Thymus (tissue), 11 donors: ENCODE measurements at regions not wholly inside any gene's neighbourhood (a gene's known extent, or its start where the extent isn't known, plus 50 kb on each side); places are given as distances from the start of the nearest gene placed in this dataset.

ENCODE experiments used
- DNase-seq, 9 donors: peaks; one replicate each; pipeline ENCODE4 v3.0.0-alpha.2; 2013; ENCODE audit warnings: low spot score in 9 of 9, low read depth in 6 of 9, missing footprints in 1 of 9
- H3K27ac ChIP-seq, 2 donors: one replicate each; pipeline ENCODE4 v1.5.1; 2013; ENCODE audit warnings: control low read depth in 1 of 2, low read depth in 1 of 2, low read length in 1 of 2, mild to moderate bottlenecking in 1 of 2, moderate library complexity in 1 of 2
- H3K27me3 ChIP-seq, 2 donors: one replicate each; pipeline ENCODE4 v1.5.1; 2013; ENCODE audit warnings: low read length in 1 of 2; ENCODE audit not compliant: control insufficient read depth in 2 of 2, insufficient read depth in 1 of 2
- H3K36me3 ChIP-seq, 2 donors: one replicate each; pipeline ENCODE4 v1.5.1; 2013; ENCODE audit warnings: low read length in 1 of 2, mild to moderate bottlenecking in 1 of 2, moderate library complexity in 1 of 2; ENCODE audit not compliant: control insufficient read depth in 2 of 2, insufficient read depth in 2 of 2
- H3K4me1 ChIP-seq, 2 donors: one replicate each; pipeline ENCODE4 v1.5.1; 2013; ENCODE audit warnings: low read length in 2 of 2; ENCODE audit not compliant: control insufficient read depth in 2 of 2, insufficient read depth in 2 of 2
- H3K4me3 ChIP-seq, 2 donors: one replicate each; pipeline ENCODE4 v1.5.1; 2013; ENCODE audit warnings: low read length in 2 of 2, control low read depth in 1 of 2, mild to moderate bottlenecking in 1 of 2
- H3K9me3 ChIP-seq, 2 donors: one replicate each; pipeline ENCODE4 v1.5.1; 2013; ENCODE audit warnings: low read length in 1 of 2, mild to moderate bottlenecking in 1 of 2; ENCODE audit not compliant: control insufficient read depth in 2 of 2, insufficient read depth in 1 of 2
- WGBS: extraction: QIAGEN DNeasy Blood & Tissue Kit; methylation state at CpG from one replicate; pipeline ENCODE4 v1.1.7; 2013; 5-methylcytosine and 5-hydroxymethylcytosine counted together
- donor health status: healthy.

GRCh38 chr5:74429495-74429894, 211.0 kb downstream of the ENC1 start:
- Histone ChIP-seq H3K4me1 (peaks cover 0 to 12% of the 10 kb centered on the region in 2 donors), H3K27ac (no peak overlapping the region), H3K27me3 (no peaks in the 10 kb centered on the region), H3K36me3 (no peaks in the 10 kb centered on the region), H3K9me3 (peaks cover 0 to 5% of the 10 kb centered on the region in 2 donors), H3K4me3 (no peak overlapping the region)
- 97% methylated on average over 4 of the region's 4 CpGs for WGBS
- DNase-seq, result no peak

- no peaks in the 10 kb centered on the region for H3K27me3 ChIP-seq
- DNase-seq, result no peak
- no peak overlapping the region for H3K4me3 ChIP-seq
- WGBS, result 76% methylated on average over 2 of the region's 2 CpGs
- peaks cover 0 to 5% of the 10 kb centered on the region in 2 donors for H3K9me3 ChIP-seq
- H3K36me3 ChIP-seq, result no peaks in the 10 kb centered on the region
- peaks cover 0 to 9% of the 10 kb centered on the region in 2 donors for H3K4me1 ChIP-seq
- H3K27ac ChIP-seq, result no peak overlapping the region
Observed at GRCh38 chr5:74428876-74429275, 211.7 kb downstream of the ENC1 start.

- no peak for DNase-seq
- Histone ChIP-seq H3K36me3 (no peaks in the 10 kb centered on the region), H3K4me3 (no peak overlapping the region), H3K27ac (no peak overlapping the region), H3K27me3 (no peaks in the 10 kb centered on the region), H3K4me1 (peaks cover 0 to 3% of the 10 kb centered on the region in 2 donors), H3K9me3 (peaks cover 0 to 5% of the 10 kb centered on the region in 2 donors)
- WGBS, result 97% methylated on average over 2 of the region's 2 CpGs
Observed at GRCh38 chr5:74428275-74428674, 212.3 kb downstream of the ENC1 start.

- no peaks in the 10 kb centered on the region for H3K27me3 ChIP-seq
- 47% methylated on average over 1 of the region's 1 CpG for WGBS
- no peak overlapping the region for H3K4me3 ChIP-seq
- H3K36me3 ChIP-seq, result no peaks in the 10 kb centered on the region
- peaks cover 0 to 4% of the 10 kb centered on the region in 2 donors for H3K4me1 ChIP-seq
- peaks cover 0 to 5% of the 10 kb centered on the region in 2 donors for H3K9me3 ChIP-seq
- no peak for DNase-seq
- no peak overlapping the region for H3K27ac ChIP-seq
Observed at GRCh38 chr5:74426506-74426905, 214.0 kb downstream of the ENC1 start.

GRCh38 chr5:74424162-74424868, 216.2 kb downstream of the ENC1 start:
- H3K27me3 ChIP-seq, result no peaks in the 10 kb centered on the region
- no peaks in the 10 kb centered on the region for H3K36me3 ChIP-seq
- no peak overlapping the region for H3K4me3 ChIP-seq
- peaks cover 0 to 4% of the 10 kb centered on the region in 2 donors for H3K4me1 ChIP-seq
- DNase-seq, result no peak
- no peaks in the 10 kb centered on the region for H3K9me3 ChIP-seq
- H3K27ac ChIP-seq, result no peak overlapping the region
- WGBS, result 94% methylated on average over 5 of the region's 5 CpGs

- Histone ChIP-seq H3K9me3 (no peaks in the 10 kb centered on the region), H3K36me3 (no peaks in the 10 kb centered on the region), H3K4me3 (no peak overlapping the region), H3K27me3 (no peaks in the 10 kb centered on the region), H3K4me1 (peaks cover 0 to 4% of the 10 kb centered on the region in 2 donors), H3K27ac (no peak overlapping the region)
- 96% methylated on average over 1 of the region's 1 CpG for WGBS
- DNase-seq, result no peak
Observed at GRCh38 chr5:74423383-74423782, 217.1 kb downstream of the ENC1 start.

GRCh38 chr5:74422671-74423070, 217.9 kb downstream of the ENC1 start:
- Histone ChIP-seq H3K4me1 (peaks cover 0 to 4% of the 10 kb centered on the region in 2 donors), H3K9me3 (no peaks in the 10 kb centered on the region), H3K4me3 (no peak overlapping the region), H3K27ac (no peak overlapping the region), H3K36me3 (no peaks in the 10 kb centered on the region), H3K27me3 (no peaks in the 10 kb centered on the region)
- 49% methylated on average over 4 of the region's 4 CpGs for WGBS
- no peak for DNase-seq

- DNase-seq, result no peak
- WGBS, result 74% methylated on average over 3 of the region's 3 CpGs
- Histone ChIP-seq H3K9me3 (no peaks in the 10 kb centered on the region), H3K27ac (no peak overlapping the region), H3K27me3 (no peaks in the 10 kb centered on the region), H3K36me3 (no peaks in the 10 kb centered on the region), H3K4me3 (no peak overlapping the region), H3K4me1 (peaks cover 0 to 4% of the 10 kb centered on the region in 2 donors)
Observed at GRCh38 chr5:74422030-74422429, 218.5 kb downstream of the ENC1 start.

GRCh38 chr5:74421377-74421776, 219.2 kb downstream of the ENC1 start:
- Histone ChIP-seq H3K4me3 (no peak overlapping the region), H3K9me3 (no peaks in the 10 kb centered on the region), H3K27ac (no peak overlapping the region), H3K36me3 (no peaks in the 10 kb centered on the region), H3K4me1 (peaks cover 0 to 4% of the 10 kb centered on the region in 2 donors), H3K27me3 (no peaks in the 10 kb centered on the region)
- WGBS, result 87% methylated on average over 1 of the region's 1 CpG
- DNase-seq, result no peak
